ENCODE measurements at regions not wholly inside any gene's neighbourhood (a gene's known extent, or its start where the extent isn't known, plus 50 kb on each side); places are given as distances from the start of the nearest gene placed in this dataset.
"Not testable (repeated sequence)": the region's sequence is repeated elsewhere in the genome, so short reads cannot be mapped to it uniquely, and the experiment has no call there.

GRCh38 chr6:134406311-134406710 lies 88.4 kb upstream of the SGK1 start:
- WGBS (ENCODE audit: insufficient coverage, low coverage, low lambda C conversion rate, missing lambda C conversion rate) = 67% methylated on average over 7 of the region's 7 CpGs
- TF ChIP-seq CTCF (IDR thresholded peaks at IDR 0.05) = no peak
- Histone ChIP-seq H3K4me3 (no peak overlapping the region), H3K27ac (no peak overlapping the region), H3K27me3 (no peaks in the 10 kb centered on the region), H3K9me3 (peaks cover 0 to 3% (median 0%) of the 10 kb centered on the region in 4 donors), H3K36me3 (no peaks in the 10 kb centered on the region), H3K4me1 (no peaks in the 10 kb centered on the region)
- intact Hi-C loops (cut with DNase I) = no loop called here
- no peak for DNase-seq
- ATAC-seq = no peak

GRCh38 chr6:134405386-134406087 lies 87.6 kb upstream of the SGK1 start:
- Histone ChIP-seq H3K4me3 (no peak overlapping the region), H3K9me3 (no peaks in the 10 kb centered on the region), H3K27ac (no peak overlapping the region), H3K36me3 (no peaks in the 10 kb centered on the region), H3K27me3 (no peaks in the 10 kb centered on the region), H3K4me1 (no peaks in the 10 kb centered on the region)
- intact Hi-C loops (cut with DNase I) = no loop called here
- TF ChIP-seq POLR2A (IDR thresholded peaks at IDR 0.05) (no peak), CTCF (IDR thresholded peaks at IDR 0.05) (no peak)
- ATAC-seq (no peak), DNase-seq (no peak)
- WGBS (ENCODE audit: insufficient coverage, low coverage, low lambda C conversion rate, missing lambda C conversion rate) = 89% methylated on average over 5 of the region's 6 CpGs

GRCh38 chr6:134403312-134403711 lies 85.4 kb upstream of the SGK1 start:
- H3K4me3 ChIP-seq; H3K36me3 ChIP-seq; H3K4me1 ChIP-seq; DNase-seq; ATAC-seq; intact Hi-C loops (cut with DNase I); H3K27ac ChIP-seq; H3K9me3 ChIP-seq; H3K27me3 ChIP-seq: not testable (repeated sequence)
- 88% methylated on average over 10 of the region's 10 CpGs for WGBS (ENCODE audit: insufficient coverage, low coverage, low lambda C conversion rate, missing lambda C conversion rate)

- intact Hi-C loops (cut with DNase I) = no loop called here
- WGBS (ENCODE audit: insufficient coverage, low coverage, low lambda C conversion rate, missing lambda C conversion rate) = 80% methylated on average over 2 of the region's 2 CpGs
- ATAC-seq = no peak
- Histone ChIP-seq H3K9me3 (no peaks in the 10 kb centered on the region), H3K27ac (no peak overlapping the region), H3K4me1 (no peaks in the 10 kb centered on the region), H3K36me3 (no peaks in the 10 kb centered on the region), H3K4me3 (no peak overlapping the region), H3K27me3 (no peaks in the 10 kb centered on the region)
- DNase-seq = no peak
- no peak for TF ChIP-seq CTCF (IDR thresholded peaks at IDR 0.05)
- TF ChIP-seq POLR2A (IDR thresholded peaks at IDR 0.05) = no peak
These were observed 84.6 kb upstream of the SGK1 start for GRCh38 chr6:134402372-134402984.

GRCh38 chr6:134400941-134401340 lies 83.0 kb upstream of the SGK1 start:
- no peak for DNase-seq
- intact Hi-C loops (cut with DNase I) = no loop called here
- 69% methylated on average over 2 of the region's 2 CpGs for WGBS (ENCODE audit: insufficient coverage, low coverage, low lambda C conversion rate, missing lambda C conversion rate)

More at GRCh38 chr6:134400941-134401340, 83.0 kb upstream of the SGK1 start:
- Histone ChIP-seq H3K4me3 (no peak overlapping the region), H3K27ac (no peak overlapping the region), H3K9me3 (no peaks in the 10 kb centered on the region), H3K36me3 (no peaks in the 10 kb centered on the region), H3K27me3 (no peaks in the 10 kb centered on the region), H3K4me1 (no peaks in the 10 kb centered on the region)
- no peak for ATAC-seq
- TF ChIP-seq CTCF (IDR thresholded peaks at IDR 0.05) (no peak), POLR2A (IDR thresholded peaks at IDR 0.05) (no peak)

Measured in right lobe of liver (tissue), 6 donors.